ENCODE measurements at regions not wholly inside any gene's neighbourhood (a gene's known extent, or its start where the extent isn't known, plus 50 kb on each side); places are given as distances from the start of the nearest gene placed in this dataset.

DNA sequence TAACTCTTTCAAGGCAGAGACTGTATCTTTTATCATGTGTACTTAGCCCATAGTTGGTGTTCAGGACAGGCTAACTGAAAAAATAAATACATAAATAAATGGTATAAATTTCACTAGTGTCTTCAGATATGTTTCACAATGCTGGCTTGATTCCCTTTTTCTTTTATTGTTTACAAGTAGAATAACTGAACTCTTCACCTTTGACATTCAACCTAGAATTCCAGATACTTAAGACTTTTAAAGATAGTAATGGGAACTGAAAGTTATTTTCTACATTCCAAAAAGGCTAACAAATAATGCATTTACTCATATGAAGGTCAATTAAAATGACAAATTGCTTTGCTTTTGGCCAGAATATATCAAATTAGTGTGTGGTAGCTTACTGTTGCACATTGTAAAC, 411.3 kb upstream of the TENM4 start:
- H3K36me3 ChIP-seq (ENCODE audit: insufficient read depth, low read length) = no peaks in the 10 kb centered on the region
- H3K4me1 ChIP-seq (ENCODE audit: insufficient read depth, low read length, severe bottlenecking) = no peaks in the 10 kb centered on the region
- TF ChIP-seq EZH2 (IDR thresholded peaks at IDR 0.05; ENCODE audit: borderline replicate concordance, low read length) = no peak
- TF ChIP-seq, protein P1, sequence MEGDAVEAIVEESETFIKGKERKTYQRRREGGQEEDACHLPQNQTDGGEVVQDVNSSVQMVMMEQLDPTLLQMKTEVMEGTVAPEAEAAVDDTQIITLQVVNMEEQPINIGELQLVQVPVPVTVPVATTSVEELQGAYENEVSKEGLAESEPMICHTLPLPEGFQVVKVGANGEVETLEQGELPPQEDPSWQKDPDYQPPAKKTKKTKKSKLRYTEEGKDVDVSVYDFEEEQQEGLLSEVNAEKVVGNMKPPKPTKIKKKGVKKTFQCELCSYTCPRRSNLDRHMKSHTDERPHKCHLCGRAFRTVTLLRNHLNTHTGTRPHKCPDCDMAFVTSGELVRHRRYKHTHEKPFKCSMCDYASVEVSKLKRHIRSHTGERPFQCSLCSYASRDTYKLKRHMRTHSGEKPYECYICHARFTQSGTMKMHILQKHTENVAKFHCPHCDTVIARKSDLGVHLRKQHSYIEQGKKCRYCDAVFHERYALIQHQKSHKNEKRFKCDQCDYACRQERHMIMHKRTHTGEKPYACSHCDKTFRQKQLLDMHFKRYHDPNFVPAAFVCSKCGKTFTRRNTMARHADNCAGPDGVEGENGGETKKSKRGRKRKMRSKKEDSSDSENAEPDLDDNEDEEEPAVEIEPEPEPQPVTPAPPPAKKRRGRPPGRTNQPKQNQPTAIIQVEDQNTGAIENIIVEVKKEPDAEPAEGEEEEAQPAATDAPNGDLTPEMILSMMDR (IDR thresholded peaks at IDR 0.05; ENCODE audit: low read length) = no peak
- H2AFZ ChIP-seq (ENCODE audit: low read length) = no peak overlapping the region
- no peak overlapping the region for H3K4me2 ChIP-seq (ENCODE audit: low read length)
- no peak overlapping the region for H3K27ac ChIP-seq (ENCODE audit: low read depth, low read length, poor library complexity, severe bottlenecking)
- H3K4me3 ChIP-seq (ENCODE audit: low read depth, low read length, poor library complexity, severe bottlenecking) = no peak overlapping the region
- H3K9ac ChIP-seq (ENCODE audit: low read length) = no peak overlapping the region
- no peaks in the 10 kb centered on the region for H3K27me3 ChIP-seq (ENCODE audit: insufficient read depth, low read length)
- H3K79me2 ChIP-seq (ENCODE audit: insufficient read depth, low read length) = no peaks in the 10 kb centered on the region
- no peaks in the 10 kb centered on the region for H3K9me2 ChIP-seq (ENCODE audit: low read depth, low read length)
- no peaks in the 10 kb centered on the region for H3K9me3 ChIP-seq (ENCODE audit: low read length)
- H3F3A ChIP-seq (ENCODE audit: insufficient read depth, low read length) = no peaks in the 10 kb centered on the region
- no peaks in the 10 kb centered on the region for H4K20me1 ChIP-seq (ENCODE audit: insufficient read depth, low read length)

DNA sequence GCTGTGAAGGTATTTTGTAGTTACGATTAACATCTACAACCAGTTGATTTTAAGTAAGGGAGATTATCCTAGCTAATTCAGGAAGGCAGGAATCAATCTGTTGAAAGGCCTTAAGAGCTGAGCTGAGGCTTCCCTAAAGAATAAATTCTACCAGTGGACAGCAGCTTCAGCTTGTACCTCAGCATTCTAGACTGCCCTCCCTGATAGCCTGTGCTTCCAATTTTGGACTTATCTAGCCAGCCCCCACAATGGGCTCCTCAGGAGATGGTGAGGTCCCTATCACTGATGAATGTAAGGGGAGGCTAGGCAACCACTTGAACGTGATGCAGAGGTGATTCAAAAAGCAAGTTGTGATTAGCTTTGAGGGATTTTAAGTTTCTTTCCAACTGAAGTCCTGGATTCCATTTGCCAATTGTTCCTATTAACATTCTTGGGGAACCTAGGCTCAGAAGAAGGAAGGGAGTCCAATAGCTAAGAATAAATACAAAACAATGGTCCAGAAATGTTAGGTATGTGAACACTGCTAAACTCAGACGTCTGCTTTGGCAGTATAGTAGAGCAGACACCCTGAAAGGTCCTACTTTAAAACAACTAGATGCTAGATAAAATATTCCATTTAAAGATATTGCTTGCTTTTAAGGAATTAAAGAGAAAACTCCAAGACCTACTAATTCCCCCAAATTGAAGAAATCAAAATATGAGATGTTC, 404.3 kb upstream of the TENM4 start:
- Histone ChIP-seq H3K4me1 (ENCODE audit: insufficient read depth, low read length, severe bottlenecking) (no peaks in the 10 kb centered on the region), H3K4me2 (ENCODE audit: low read length) (no peak overlapping the region), H3K27ac (ENCODE audit: low read depth, low read length, poor library complexity, severe bottlenecking) (no peak overlapping the region), H3K4me3 (ENCODE audit: low read depth, low read length, poor library complexity, severe bottlenecking) (no peak overlapping the region), H3K9me3 (ENCODE audit: low read length) (no peaks in the 10 kb centered on the region), H2AFZ (ENCODE audit: low read length) (no peak overlapping the region), H3F3A (ENCODE audit: insufficient read depth, low read length) (no peaks in the 10 kb centered on the region), H4K20me1 (ENCODE audit: insufficient read depth, low read length) (no peaks in the 10 kb centered on the region), H3K79me2 (ENCODE audit: insufficient read depth, low read length) (no peaks in the 10 kb centered on the region), H3K9me2 (ENCODE audit: low read depth, low read length) (no peaks in the 10 kb centered on the region), H3K36me3 (ENCODE audit: insufficient read depth, low read length) (no peaks in the 10 kb centered on the region), H3K9ac (ENCODE audit: low read length) (no peak overlapping the region), H3K27me3 (ENCODE audit: insufficient read depth, low read length) (no peaks in the 10 kb centered on the region)
- no peak for TF ChIP-seq EZH2 (IDR thresholded peaks at IDR 0.05; ENCODE audit: borderline replicate concordance, low read length)
- TF ChIP-seq, protein P1 (IDR thresholded peaks at IDR 0.05; ENCODE audit: low read length) = no peak

DNA sequence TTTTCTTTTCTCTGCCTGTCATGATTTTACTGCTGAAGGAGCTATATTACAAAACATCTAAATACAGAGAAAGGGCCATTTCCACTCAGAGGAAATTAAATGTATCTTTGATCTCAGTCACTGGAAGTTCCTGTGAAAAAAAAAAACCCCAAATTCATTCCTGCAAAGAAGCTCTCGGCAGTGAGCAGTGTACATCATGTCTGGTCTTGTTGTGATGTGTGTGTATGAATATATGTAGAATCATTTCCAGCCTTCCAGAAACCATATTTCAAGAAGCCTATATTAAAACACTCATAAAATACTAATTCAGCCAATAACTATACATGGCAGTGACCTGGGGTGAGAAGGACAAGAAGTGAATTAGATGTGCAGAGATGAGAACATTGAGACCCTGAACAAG, 393.2 kb upstream of the TENM4 start:
- H3K4me3 ChIP-seq (ENCODE audit: low read depth, low read length, poor library complexity, severe bottlenecking) = no peak overlapping the region
- no peaks in the 10 kb centered on the region for H3K9me2 ChIP-seq (ENCODE audit: low read depth, low read length)
- H2AFZ ChIP-seq (ENCODE audit: low read length) = no peak overlapping the region
- H3K27ac ChIP-seq (ENCODE audit: low read depth, low read length, poor library complexity, severe bottlenecking) = no peak overlapping the region
- no peaks in the 10 kb centered on the region for H3K27me3 ChIP-seq (ENCODE audit: insufficient read depth, low read length)
- H3K4me2 ChIP-seq (ENCODE audit: low read length) = no peak overlapping the region
- H3K79me2 ChIP-seq (ENCODE audit: insufficient read depth, low read length) = no peaks in the 10 kb centered on the region
- TF ChIP-seq EZH2 (IDR thresholded peaks at IDR 0.05; ENCODE audit: borderline replicate concordance, low read length) = no peak
- TF ChIP-seq, protein P1 (IDR thresholded peaks at IDR 0.05; ENCODE audit: low read length) = no peak
- no peak overlapping the region for H3K9ac ChIP-seq (ENCODE audit: low read length)
- H3K36me3 ChIP-seq (ENCODE audit: insufficient read depth, low read length) = no peaks in the 10 kb centered on the region
- H3K9me3 ChIP-seq (ENCODE audit: low read length) = no peaks in the 10 kb centered on the region
- H3K4me1 ChIP-seq (ENCODE audit: insufficient read depth, low read length, severe bottlenecking) = no peaks in the 10 kb centered on the region
- no peaks in the 10 kb centered on the region for H4K20me1 ChIP-seq (ENCODE audit: insufficient read depth, low read length)
- no peaks in the 10 kb centered on the region for H3F3A ChIP-seq (ENCODE audit: insufficient read depth, low read length)

All from OCI-LY1 (cell line).